Stomach (tissue), 4 donors: ENCODE measurements at regions not wholly inside any gene's neighbourhood (a gene's known extent, or its start where the extent isn't known, plus 50 kb on each side); places are given as distances from the start of the nearest gene placed in this dataset.

Experiments
- CTCF ChIP-seq, 7 experiments: fragments of 450-650 bp in 4 of 7; fragments of 200-600 bp in 3 of 7; sonication (generic) in 3 of 7; IDR thresholded peaks; one replicate each; pipeline ENCODE4 v1.5.1; 2016 to 2019; ENCODE audit warnings: antibody characterized with exemption in 7 of 7, control low read depth in 2 of 7, mild to moderate bottlenecking in 1 of 7
- POLR2A ChIP-seq, 4 donors: fragments of 450-650 bp; IDR thresholded peaks; one replicate each; pipeline ENCODE4 v1.6.1; 2016; ENCODE audit warnings: antibody characterized with exemption in 4 of 4, control low read depth in 2 of 4, mild to moderate bottlenecking in 1 of 4, moderate library complexity in 1 of 4
- POLR2AphosphoS5 ChIP-seq, 3 donors: sonication (generic); formaldehyde crosslinking; IDR thresholded peaks; one replicate each; pipeline ENCODE4 v1.6.1; 2016; ENCODE audit warnings: antibody characterized with exemption in 3 of 3

- no peak for TF ChIP-seq CTCF (IDR thresholded peaks at IDR 0.05)
- TF ChIP-seq POLR2AphosphoS5 (IDR thresholded peaks at IDR 0.05): no peak
- TF ChIP-seq POLR2A (IDR thresholded peaks at IDR 0.05): no peak
Measured at GRCh38 chr3:74739242-74739641, 124.8 kb upstream of the CNTN3 start.
